ENCODE measurements at regions not wholly inside any gene's neighbourhood (a gene's known extent, or its start where the extent isn't known, plus 50 kb on each side); places are given as distances from the start of the nearest gene placed in this dataset.

GRCh38 chr6:117194271-117194670 lies 71.1 kb upstream of the VGLL2 start:
- Histone ChIP-seq H2BK5ac (ENCODE audit: insufficient read length, low read length) (no peak overlapping the region), H2BK120ac (ENCODE audit: low read depth, low read length, poor library complexity, severe bottlenecking) (no peak overlapping the region), H3K23me2 (ENCODE audit: insufficient read length, low read depth, low read length, poor library complexity, severe bottlenecking) (no peaks in the 10 kb centered on the region), H3K14ac (ENCODE audit: insufficient read depth, low read length) (no peak overlapping the region), H2AFZ (ENCODE audit: low read length) (no peak overlapping the region), H3K79me1 (ENCODE audit: insufficient read depth, low read depth, low read length, poor library complexity, severe bottlenecking) (no peaks in the 10 kb centered on the region), H3K18ac (ENCODE audit: insufficient read length, low read depth, low read length) (no peak overlapping the region), H3K4me2 (ENCODE audit: insufficient read depth, insufficient read length, low read length) (no peak overlapping the region), H4K8ac (replicated peaks; ENCODE audit: insufficient read length, low read depth, low read length) (no peak overlapping the region), H3K4me1 (ENCODE audit: insufficient read depth, low read length) (peaks cover 4% of the 10 kb centered on the region; the same call in 1 of the 2 replicates), H2BK12ac (ENCODE audit: insufficient read length, low read depth, low read length) (no peak overlapping the region), H3K9ac (ENCODE audit: extremely low read depth, insufficient read length, low read length) (no peak overlapping the region), H3K4ac (ENCODE audit: low read depth, low read length) (no peak overlapping the region), H4K91ac (ENCODE audit: insufficient read length, low read depth, low read length) (no peak overlapping the region), H4K5ac (ENCODE audit: insufficient read length, low read depth, low read length) (no peak overlapping the region), H2AK5ac (ENCODE audit: insufficient read length, low read length) (no peak overlapping the region), H3K27ac (ENCODE audit: insufficient read length, low read depth, low read length) (no peak overlapping the region), H2BK20ac (ENCODE audit: low read depth, low read length, poor library complexity, severe bottlenecking) (no peak overlapping the region), H3K9me3 (ENCODE audit: control insufficient read depth, low read depth, low read length) (no peaks in the 10 kb centered on the region), H4K20me1 (ENCODE audit: control insufficient read depth, insufficient read depth, insufficient read length) (no peaks in the 10 kb centered on the region), H3K23ac (ENCODE audit: insufficient read length, low read depth, low read length) (no peak overlapping the region), H3K27me3 (ENCODE audit: insufficient read depth, low read length) (no peaks in the 10 kb centered on the region), H3K79me2 (ENCODE audit: insufficient read depth, low read length) (no peaks in the 10 kb centered on the region), H3K56ac (ENCODE audit: insufficient read length, low read depth, low read length) (no peak overlapping the region), H2BK15ac (ENCODE audit: low read depth, low read length) (no peak overlapping the region), H3T11ph (ENCODE audit: low read length) (no peak overlapping the region)
- Mint-ChIP-seq H3K27me3 (ENCODE audit: low read depth) (no peaks in the 10 kb centered on the region; the same call in 1 of the 2 replicates), H3K36me3 (ENCODE audit: insufficient read depth in 1 of 3, low read depth in 3 of 3) (no peaks in the 10 kb centered on the region), H3K4me1 (peaks cover 9 to 11% of the 10 kb centered on the region in 2 experiments), H3K27ac (no peak overlapping the region), H3K4me3 (no peak overlapping the region), H3K9me3 (peaks cover 0 to 4% of the 10 kb centered on the region in 2 experiments; a peak in 3 of 5 replicates)
- TF ChIP-seq, protein P1, sequence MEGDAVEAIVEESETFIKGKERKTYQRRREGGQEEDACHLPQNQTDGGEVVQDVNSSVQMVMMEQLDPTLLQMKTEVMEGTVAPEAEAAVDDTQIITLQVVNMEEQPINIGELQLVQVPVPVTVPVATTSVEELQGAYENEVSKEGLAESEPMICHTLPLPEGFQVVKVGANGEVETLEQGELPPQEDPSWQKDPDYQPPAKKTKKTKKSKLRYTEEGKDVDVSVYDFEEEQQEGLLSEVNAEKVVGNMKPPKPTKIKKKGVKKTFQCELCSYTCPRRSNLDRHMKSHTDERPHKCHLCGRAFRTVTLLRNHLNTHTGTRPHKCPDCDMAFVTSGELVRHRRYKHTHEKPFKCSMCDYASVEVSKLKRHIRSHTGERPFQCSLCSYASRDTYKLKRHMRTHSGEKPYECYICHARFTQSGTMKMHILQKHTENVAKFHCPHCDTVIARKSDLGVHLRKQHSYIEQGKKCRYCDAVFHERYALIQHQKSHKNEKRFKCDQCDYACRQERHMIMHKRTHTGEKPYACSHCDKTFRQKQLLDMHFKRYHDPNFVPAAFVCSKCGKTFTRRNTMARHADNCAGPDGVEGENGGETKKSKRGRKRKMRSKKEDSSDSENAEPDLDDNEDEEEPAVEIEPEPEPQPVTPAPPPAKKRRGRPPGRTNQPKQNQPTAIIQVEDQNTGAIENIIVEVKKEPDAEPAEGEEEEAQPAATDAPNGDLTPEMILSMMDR (conservative IDR thresholded peaks at IDR 0.05), result no peak
- WGBS (ENCODE audit: extremely low coverage, insufficient read length, low lambda C conversion rate), result no CpG with 5 or more reads among the region's 2 CpGs
- no peak for DNase-seq
